ENCODE measurements at regions not wholly inside any gene's neighbourhood (a gene's known extent, or its start where the extent isn't known, plus 50 kb on each side); places are given as distances from the start of the nearest gene placed in this dataset.
"Not testable (repeated sequence)": the region's sequence is repeated elsewhere in the genome, so short reads cannot be mapped to it uniquely, and the experiment has no call there.

DNA sequence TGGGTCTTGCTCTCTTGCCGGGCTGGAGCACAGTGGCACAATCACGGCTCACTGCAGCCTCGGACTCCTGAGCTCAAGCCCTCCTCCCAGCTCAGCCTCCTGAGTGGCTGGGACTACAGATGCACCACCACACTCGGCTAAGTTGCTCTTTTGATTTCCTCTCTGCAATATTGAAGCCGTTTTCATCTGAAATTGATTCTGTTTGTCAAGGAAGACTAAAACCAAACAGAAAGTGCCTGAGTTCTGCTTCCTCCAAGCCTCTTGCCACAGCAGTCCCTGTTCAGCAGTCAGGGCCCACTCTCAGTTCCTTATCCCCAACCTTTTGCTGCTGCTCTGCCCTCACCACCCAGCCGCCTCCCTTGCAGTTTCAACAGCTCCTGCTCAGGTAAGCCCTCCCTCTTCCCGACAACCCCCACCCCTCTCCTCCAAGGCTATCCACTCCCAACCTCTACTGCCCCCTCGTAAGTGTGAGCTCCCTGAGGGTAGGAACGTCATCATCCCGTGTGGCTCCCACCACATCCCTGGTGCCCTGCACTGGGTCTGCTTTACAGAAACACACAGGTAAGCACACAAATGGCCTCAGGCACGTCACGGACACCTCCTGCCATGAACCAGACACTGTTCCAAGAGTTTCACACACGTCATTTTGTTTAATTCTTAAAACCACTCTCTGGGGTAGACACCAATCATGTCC, 70.7 kb upstream of the TAB2 start:
- Mint-ChIP-seq H3K36me3 (no peaks in the 10 kb centered on the region), H3K27me3 (ENCODE audit: low read depth) (peaks cover 25% of the 10 kb centered on the region), H3K4me3 (no peak overlapping the region), H3K9me3 (peaks cover 6% of the 10 kb centered on the region), H3K4me1 (peaks cover 20% of the 10 kb centered on the region), H3K27ac (no peak overlapping the region)
- no peak for DNase-seq (ENCODE audit: low spot score in 2 of 2, unreplicated experiment in 2 of 2)
- no peak for TF ChIP-seq CTCF (IDR thresholded peaks at IDR 0.05; ENCODE audit: unreplicated experiment)

GRCh38 chr6:149247385-149247763, 70.1 kb upstream of the TAB2 start:
- H3K27ac Mint-ChIP-seq = no peak overlapping the region
- DNase-seq (ENCODE audit: low spot score in 2 of 2, unreplicated experiment in 2 of 2) = no peak
- peaks cover 23% of the 10 kb centered on the region for H3K27me3 Mint-ChIP-seq (ENCODE audit: low read depth)
- no peaks in the 10 kb centered on the region for H3K36me3 Mint-ChIP-seq
- peaks cover 20% of the 10 kb centered on the region for H3K4me1 Mint-ChIP-seq
- H3K4me3 Mint-ChIP-seq = no peak overlapping the region
- H3K9me3 Mint-ChIP-seq = peaks cover 6% of the 10 kb centered on the region
- no peak for TF ChIP-seq CTCF (IDR thresholded peaks at IDR 0.05; ENCODE audit: unreplicated experiment)

- peaks cover 20% of the 10 kb centered on the region for H3K4me1 Mint-ChIP-seq
- not testable (repeated sequence) for H3K4me3 Mint-ChIP-seq; H3K9me3 Mint-ChIP-seq; DNase-seq (ENCODE audit: low spot score in 2 of 2, unreplicated experiment in 2 of 2); H3K27ac Mint-ChIP-seq; H3K36me3 Mint-ChIP-seq
- peaks cover 23% of the 10 kb centered on the region for H3K27me3 Mint-ChIP-seq (ENCODE audit: low read depth)
Observed at GRCh38 chr6:149248263-149248662, 69.2 kb upstream of the TAB2 start.

DNA sequence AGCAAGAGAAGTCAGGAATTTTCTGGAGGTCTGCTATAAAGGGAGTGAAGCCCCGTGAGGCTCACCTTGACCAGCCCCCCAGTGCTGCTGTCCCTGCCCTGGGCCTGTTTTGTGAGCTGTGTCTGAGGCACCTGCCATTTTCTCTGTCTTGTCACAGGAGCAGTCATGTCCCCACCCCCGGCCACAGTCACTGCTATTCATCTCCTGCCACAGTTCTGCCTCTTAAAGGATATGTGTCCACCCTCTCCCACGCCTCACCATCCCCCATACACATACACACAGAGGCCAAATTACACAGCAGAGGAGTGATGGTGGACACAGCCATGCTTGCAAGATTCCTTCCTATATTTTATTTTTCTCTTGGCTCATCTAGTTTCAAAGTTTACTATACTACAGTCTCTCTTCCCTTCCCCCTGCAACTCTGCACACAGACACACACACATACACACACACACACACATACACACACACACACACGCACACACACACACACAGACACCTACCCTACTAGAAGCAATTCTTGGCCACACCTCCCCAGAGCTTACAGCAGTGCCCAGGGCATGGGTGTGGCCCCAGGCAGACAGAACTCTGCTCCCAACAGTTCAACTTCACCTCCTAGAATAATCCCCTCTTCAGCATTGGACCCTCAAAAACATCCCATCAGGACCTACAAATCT, 68.7 kb upstream of the TAB2 start:
- DNase-seq (ENCODE audit: low spot score in 2 of 2, unreplicated experiment in 2 of 2) = no peak
- H3K4me3 Mint-ChIP-seq = no peak overlapping the region
- peaks cover 20% of the 10 kb centered on the region for H3K4me1 Mint-ChIP-seq
- H3K27me3 Mint-ChIP-seq (ENCODE audit: low read depth) = peaks cover 17% of the 10 kb centered on the region
- no peaks in the 10 kb centered on the region for H3K36me3 Mint-ChIP-seq
- TF ChIP-seq CTCF (IDR thresholded peaks at IDR 0.05; ENCODE audit: unreplicated experiment) = no peak
- H3K9me3 Mint-ChIP-seq = peaks cover 4% of the 10 kb centered on the region
- no peak overlapping the region for H3K27ac Mint-ChIP-seq

GRCh38 chr6:149249370-149250357, 67.8 kb upstream of the TAB2 start:
- no peak for TF ChIP-seq CTCF (IDR thresholded peaks at IDR 0.05; ENCODE audit: unreplicated experiment)
- Mint-ChIP-seq H3K27ac (no peak overlapping the region), H3K27me3 (ENCODE audit: low read depth) (peaks cover 12% of the 10 kb centered on the region), H3K36me3 (no peaks in the 10 kb centered on the region), H3K9me3 (no peaks in the 10 kb centered on the region), H3K4me1 (peaks cover 20% of the 10 kb centered on the region), H3K4me3 (no peak overlapping the region)
- no peak for DNase-seq (ENCODE audit: low spot score in 2 of 2, unreplicated experiment in 2 of 2)
